ENCODE measurements at regions not wholly inside any gene's neighbourhood (a gene's known extent, or its start where the extent isn't known, plus 50 kb on each side); places are given as distances from the start of the nearest gene placed in this dataset.

DNA sequence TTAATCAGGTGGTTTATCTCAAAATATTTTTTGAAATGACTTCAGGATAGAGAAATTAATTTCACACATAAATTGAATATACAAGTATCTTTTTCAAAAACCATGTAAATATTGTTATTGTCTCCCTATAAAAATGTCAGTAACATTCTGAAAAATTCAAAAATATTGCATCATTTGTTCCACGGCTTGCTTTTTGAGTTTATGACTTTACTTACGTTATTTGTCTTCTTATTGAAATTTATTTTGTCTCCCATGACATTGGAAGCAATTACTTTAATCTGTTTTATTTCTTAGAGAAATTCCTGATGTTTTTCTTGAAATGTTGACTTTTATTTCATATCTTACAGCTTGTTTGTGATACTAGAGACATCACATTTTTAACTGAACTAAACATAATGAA lies 56.9 kb upstream of the P2RY1 start:
- TF ChIP-seq EP300 (IDR thresholded peaks at IDR 0.05) (no peak), POLR2A (IDR thresholded peaks at IDR 0.05) (no peak)
- Histone ChIP-seq H3K36me3 (no peaks in the 10 kb centered on the region), H3K4me1 (no peaks in the 10 kb centered on the region), H3K27me3 (no peaks in the 10 kb centered on the region), H3K4me3 (no peak overlapping the region), H3K9me3 (no peaks in the 10 kb centered on the region), H3K27ac (no peak overlapping the region)
- DNase-seq: no peak
- 71 to 88% methylated on average over 2 of the region's 2 CpGs for WGBS, 2 donors
- ATAC-seq (ENCODE audit: low FRiP score in 2 of 2): no peak

DNA sequence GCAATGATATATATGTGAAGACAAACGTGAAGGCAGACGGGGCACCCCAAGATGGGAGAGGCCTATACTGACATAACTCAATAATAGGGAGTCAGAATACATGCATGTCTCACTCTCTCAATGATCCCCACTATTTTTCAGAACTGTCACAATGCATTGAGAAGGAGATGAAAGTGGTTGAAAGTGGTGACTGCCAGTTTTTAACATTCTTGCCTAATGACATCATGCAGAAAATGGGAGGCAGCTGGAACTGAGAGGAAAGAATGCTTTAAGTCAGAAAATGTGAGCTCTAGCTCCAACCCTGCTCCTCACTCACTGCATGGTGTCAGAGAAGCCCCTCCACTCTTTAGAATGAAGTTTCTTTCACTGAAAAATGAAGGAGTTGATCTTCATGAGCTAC lies 55.3 kb upstream of the P2RY1 start:
- H3K9me3 ChIP-seq: no peaks in the 10 kb centered on the region
- ATAC-seq (ENCODE audit: low FRiP score in 2 of 2) (peak in 1 of 2 donors; percentile 17), DNase-seq (no peak)
- no peaks in the 10 kb centered on the region for H3K4me1 ChIP-seq
- no peak overlapping the region for H3K4me3 ChIP-seq
- TF ChIP-seq POLR2AphosphoS5 (IDR thresholded peaks at IDR 0.05) (no peak), CTCF (IDR thresholded peaks at IDR 0.05) (no peak), EP300 (IDR thresholded peaks at IDR 0.05) (no peak), POLR2A (IDR thresholded peaks at IDR 0.05) (no peak)
- H3K36me3 ChIP-seq: no peaks in the 10 kb centered on the region
- H3K27me3 ChIP-seq: no peaks in the 10 kb centered on the region
- WGBS, 2 donors: 63 to 70% methylated on average over 2 of the region's 2 CpGs
- H3K27ac ChIP-seq: no peak overlapping the region

GRCh38 chr3:152780553-152780952 lies 54.4 kb upstream of the P2RY1 start:
- no peak for ATAC-seq (ENCODE audit: low FRiP score in 2 of 2)
- 94 to 96% methylated on average over 2 of the region's 2 CpGs for WGBS, 2 donors
- no peak for TF ChIP-seq EP300 (IDR thresholded peaks at IDR 0.05)
- Histone ChIP-seq H3K27ac (no peak overlapping the region), H3K4me3 (no peak overlapping the region), H3K27me3 (no peaks in the 10 kb centered on the region), H3K4me1 (no peaks in the 10 kb centered on the region), H3K36me3 (no peaks in the 10 kb centered on the region), H3K9me3 (no peaks in the 10 kb centered on the region)
- DNase-seq: no peak

GRCh38 chr3:152785051-152785450 lies 49.9 kb upstream of the P2RY1 start:
- no peak for DNase-seq
- no peak overlapping the region for H3K4me3 ChIP-seq
- H3K27ac ChIP-seq: no peak overlapping the region
- H3K36me3 ChIP-seq: no peaks in the 10 kb centered on the region
- H3K27me3 ChIP-seq: no peaks in the 10 kb centered on the region
- no peak for ATAC-seq (ENCODE audit: low FRiP score in 2 of 2)
- 89 to 95% methylated on average over 4 of the region's 4 CpGs for WGBS, 2 donors
- no peaks in the 10 kb centered on the region for H3K4me1 ChIP-seq
- TF ChIP-seq EP300 (IDR thresholded peaks at IDR 0.05) (no peak), POLR2A (IDR thresholded peaks at IDR 0.05) (no peak), CTCF (IDR thresholded peaks at IDR 0.05) (no peak), POLR2AphosphoS5 (IDR thresholded peaks at IDR 0.05) (no peak)
- peaks cover 0 to 4% (median 0%) of the 10 kb centered on the region in 4 donors for H3K9me3 ChIP-seq

Data from upper lobe of left lung (tissue), 6 donors.